ENCODE measurements at regions not wholly inside any gene's neighbourhood (a gene's known extent, or its start where the extent isn't known, plus 50 kb on each side); places are given as distances from the start of the nearest gene placed in this dataset.

- TF ChIP-seq MXI1 (conservative IDR thresholded peaks at IDR 0.05; ENCODE audit: poor library complexity, severe bottlenecking) (no peak), POLR2AphosphoS5 (IDR thresholded peaks at IDR 0.05) (no peak), REST (IDR thresholded peaks at IDR 0.05; ENCODE audit: borderline replicate concordance) (no peak), EZH2 (IDR thresholded peaks at IDR 0.05; ENCODE audit: borderline replicate concordance, insufficient read depth, low read length, poor library complexity, severe bottlenecking) (no peak), EP300 (conservative IDR thresholded peaks at IDR 0.05; ENCODE audit: poor library complexity, severe bottlenecking) (no peak), SMC3 (conservative IDR thresholded peaks at IDR 0.05; ENCODE audit: poor library complexity) (no peak), TAF1 (IDR thresholded peaks at IDR 0.05; ENCODE audit: low read depth) (no peak), CTCF (IDR thresholded peaks at IDR 0.05; ENCODE audit: poor library complexity, severe bottlenecking) (no peak), RAD21 (conservative IDR thresholded peaks at IDR 0.05) (no peak)
- Histone ChIP-seq H3K4me3 (ENCODE audit: low read length) (no peak overlapping the region), H3K9me3 (ENCODE audit: low read length) (no peaks in the 10 kb centered on the region), H3K9me2 (ENCODE audit: insufficient read depth, low read length) (no peaks in the 10 kb centered on the region), H3K9ac (ENCODE audit: low read length) (no peak overlapping the region), H3K27ac (ENCODE audit: low read length) (no peak overlapping the region), H3K27me3 (ENCODE audit: insufficient read depth, low read depth, low read length) (no peaks in the 10 kb centered on the region), H2AFZ (ENCODE audit: low read depth, low read length) (no peak overlapping the region), H4K20me1 (ENCODE audit: insufficient read depth) (no peaks in the 10 kb centered on the region), H3K79me2 (replicated peaks; ENCODE audit: insufficient read depth, low read length) (no peaks in the 10 kb centered on the region), H3F3A (ENCODE audit: insufficient read depth, low read length, poor library complexity, severe bottlenecking) (no peaks in the 10 kb centered on the region), H3K36me3 (ENCODE audit: insufficient read depth, low read length) (no peaks in the 10 kb centered on the region), H3K4me2 (ENCODE audit: low read length) (no peak overlapping the region)
Observed at GRCh38 chr3:102933377-102933776, 498.6 kb downstream of the ZPLD1 start.

GRCh38 chr3:102936511-102937045, 501.8 kb downstream of the ZPLD1 start:
- H2AFZ ChIP-seq (ENCODE audit: low read depth, low read length): no peak overlapping the region
- TF ChIP-seq CTCF (IDR thresholded peaks at IDR 0.05; ENCODE audit: poor library complexity, severe bottlenecking) (no peak), EZH2 (IDR thresholded peaks at IDR 0.05; ENCODE audit: borderline replicate concordance, insufficient read depth, low read length, poor library complexity, severe bottlenecking) (no peak), MXI1 (conservative IDR thresholded peaks at IDR 0.05; ENCODE audit: poor library complexity, severe bottlenecking) (no peak), EP300 (conservative IDR thresholded peaks at IDR 0.05; ENCODE audit: poor library complexity, severe bottlenecking) (no peak), POLR2AphosphoS5 (IDR thresholded peaks at IDR 0.05) (no peak), TAF1 (IDR thresholded peaks at IDR 0.05; ENCODE audit: low read depth) (no peak), REST (IDR thresholded peaks at IDR 0.05; ENCODE audit: borderline replicate concordance) (no peak), SMC3 (conservative IDR thresholded peaks at IDR 0.05; ENCODE audit: poor library complexity) (no peak), RAD21 (conservative IDR thresholded peaks at IDR 0.05) (no peak)
- no peaks in the 10 kb centered on the region for H3F3A ChIP-seq (ENCODE audit: insufficient read depth, low read length, poor library complexity, severe bottlenecking)
- H3K36me3 ChIP-seq (ENCODE audit: insufficient read depth, low read length): no peaks in the 10 kb centered on the region
- no peak overlapping the region for H3K9ac ChIP-seq (ENCODE audit: low read length)
- no peak overlapping the region for H3K27ac ChIP-seq (ENCODE audit: low read length)
- H4K20me1 ChIP-seq (ENCODE audit: insufficient read depth): no peaks in the 10 kb centered on the region
- no peak overlapping the region for H3K4me2 ChIP-seq (ENCODE audit: low read length)
- no peak overlapping the region for H3K4me3 ChIP-seq (ENCODE audit: low read length)
- no peaks in the 10 kb centered on the region for H3K79me2 ChIP-seq (replicated peaks; ENCODE audit: insufficient read depth, low read length)
- H3K9me3 ChIP-seq (ENCODE audit: low read length): no peaks in the 10 kb centered on the region
- H3K27me3 ChIP-seq (ENCODE audit: insufficient read depth, low read depth, low read length): no peaks in the 10 kb centered on the region
- H3K9me2 ChIP-seq (ENCODE audit: insufficient read depth, low read length): no peaks in the 10 kb centered on the region
